NB4 (cell line): ENCODE measurements at regions not wholly inside any gene's neighbourhood (a gene's known extent, or its start where the extent isn't known, plus 50 kb on each side); places are given as distances from the start of the nearest gene placed in this dataset.

Source experiments
- CTCF ChIP-seq: IDR thresholded peaks from one replicate; pipeline ENCODE4 v1.5.1; 2012; ENCODE audit warnings: low read depth, low read length
- MAX ChIP-seq: IDR thresholded peaks from 2 replicates; pipeline ENCODE4 v1.6.1; 2011; ENCODE audit warnings: low read depth, low read length
- MYC ChIP-seq: IDR thresholded peaks from 2 replicates; pipeline ENCODE4 v1.6.1; 2011; ENCODE audit warnings: low read depth, low read length
- POLR2A ChIP-seq: IDR thresholded peaks from 2 replicates; pipeline ENCODE4 v1.6.1; 2011; ENCODE audit warnings: mild to moderate bottlenecking; ENCODE audit not compliant: insufficient read length; ENCODE audit errors: extremely low read depth

- TF ChIP-seq CTCF (no peak), POLR2A (no peak), MYC (no peak), MAX (no peak)
Observed at GRCh38 chr4:13956947-13957346, 329.4 kb upstream of the BOD1L1 start.
